HG03571 (cell line): ENCODE measurements at regions not wholly inside any gene's neighbourhood (a gene's known extent, or its start where the extent isn't known, plus 50 kb on each side); places are given as distances from the start of the nearest gene placed in this dataset.

Experiments used
- ATAC-seq: cut with Tn5 transposase; IDR thresholded peaks from one replicate; pipeline ENCODE4 v1.9.1; 2021; ENCODE audit not compliant: unreplicated experiment

DNA sequence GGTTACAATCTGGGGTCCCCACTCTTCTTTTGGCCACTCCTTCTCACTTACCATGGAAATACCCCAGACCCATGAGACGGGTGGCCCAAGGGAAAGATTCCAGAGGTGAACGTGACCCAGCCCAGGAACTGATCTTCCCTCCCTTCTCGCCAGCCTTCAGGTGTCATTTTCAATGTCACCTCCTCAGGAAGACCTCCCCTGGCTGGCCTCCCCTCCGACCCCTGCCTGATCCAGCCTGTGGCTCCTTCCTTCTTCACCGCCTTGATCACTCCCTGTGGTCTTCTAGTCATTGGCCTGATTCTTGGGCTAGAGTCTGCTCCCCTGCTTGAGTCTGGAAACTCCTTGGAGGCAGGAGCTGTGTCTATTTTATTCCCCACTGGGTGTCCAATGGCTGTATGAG, 146.1 kb downstream of the SMAD6 start:
- no peak for ATAC-seq

- ATAC-seq: no peak
Observed at GRCh38 chr15:66848686-66849392, 146.8 kb downstream of the SMAD6 start.

DNA sequence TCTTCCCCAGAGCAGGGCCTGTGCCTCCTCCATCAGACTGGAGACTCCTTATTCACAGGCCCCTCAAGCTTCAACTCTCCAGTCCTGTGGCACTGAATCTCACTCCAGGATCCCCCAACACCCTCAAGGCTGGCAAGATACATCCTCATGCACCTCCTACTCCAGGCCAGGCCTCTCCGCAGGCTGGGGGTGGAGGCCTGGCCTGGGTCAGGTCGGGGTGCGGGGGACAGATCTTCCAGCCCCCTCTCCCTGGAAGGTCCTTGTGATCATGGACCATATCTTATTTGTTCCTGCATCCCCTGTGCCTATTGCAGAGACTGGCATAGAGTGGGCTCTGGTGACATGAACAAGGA, 147.3 kb downstream of the SMAD6 start:
- no peak for ATAC-seq

DNA sequence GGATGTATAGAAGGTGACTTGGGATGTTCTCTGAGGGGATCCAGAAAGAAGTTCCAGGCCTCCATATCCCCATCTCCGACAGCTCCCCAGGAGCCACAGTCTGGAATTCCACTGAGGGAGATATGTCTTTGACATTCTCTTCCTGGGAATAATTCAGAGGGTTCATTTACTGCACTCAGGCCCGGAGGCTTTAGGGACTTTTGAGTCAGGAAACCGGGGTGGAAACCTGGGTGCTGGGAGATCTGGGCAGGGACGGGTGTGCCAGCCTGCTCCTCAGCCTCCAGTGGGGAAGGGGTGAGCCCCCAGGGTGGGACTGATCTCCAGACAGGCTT, 147.7 kb downstream of the SMAD6 start:
- no peak for ATAC-seq

DNA sequence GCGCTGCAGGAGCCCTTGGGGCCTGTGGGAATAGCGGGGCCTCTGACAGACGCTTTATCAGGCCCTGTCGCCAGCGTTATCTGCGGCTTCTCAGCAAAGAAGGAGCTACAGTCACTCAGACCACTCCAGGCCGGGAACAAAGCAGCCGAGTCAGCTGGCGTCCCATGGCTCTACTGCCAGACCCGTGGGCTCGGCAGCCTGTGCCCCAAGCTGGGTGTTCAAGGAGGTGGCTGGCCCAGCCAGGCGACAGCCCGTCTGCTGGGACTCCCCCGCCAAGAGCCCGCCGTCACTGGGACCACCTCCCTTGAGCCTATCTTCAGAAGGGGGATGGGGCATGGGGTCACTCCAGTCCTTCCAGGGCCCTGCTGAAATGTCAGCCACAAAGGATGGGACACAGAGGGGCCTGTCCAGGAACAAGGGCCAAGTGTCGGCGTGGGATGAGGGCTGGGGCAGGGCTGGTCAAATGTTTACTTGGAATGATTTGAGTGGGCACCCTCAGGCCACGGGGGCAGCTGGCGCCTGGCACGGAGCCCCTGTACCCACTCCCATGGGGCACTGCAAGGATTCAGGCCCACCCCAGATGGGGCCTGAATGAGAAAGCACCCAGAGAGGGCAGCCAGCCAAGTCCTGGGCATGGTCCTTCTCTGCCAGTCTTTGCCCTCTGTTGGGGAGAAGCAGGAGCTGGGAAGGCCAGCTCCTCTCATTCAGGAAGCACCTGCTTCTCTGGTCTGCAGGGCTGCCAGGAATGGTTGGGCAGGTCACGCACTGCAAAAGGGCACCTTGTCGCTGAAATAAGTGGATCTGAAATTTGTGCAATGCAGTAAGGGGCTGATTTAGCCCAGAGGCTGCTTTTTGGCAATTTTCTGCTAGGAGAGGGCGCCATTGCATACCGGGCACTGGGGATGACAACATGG, 148.3 kb downstream of the SMAD6 start:
- no peak for ATAC-seq

DNA sequence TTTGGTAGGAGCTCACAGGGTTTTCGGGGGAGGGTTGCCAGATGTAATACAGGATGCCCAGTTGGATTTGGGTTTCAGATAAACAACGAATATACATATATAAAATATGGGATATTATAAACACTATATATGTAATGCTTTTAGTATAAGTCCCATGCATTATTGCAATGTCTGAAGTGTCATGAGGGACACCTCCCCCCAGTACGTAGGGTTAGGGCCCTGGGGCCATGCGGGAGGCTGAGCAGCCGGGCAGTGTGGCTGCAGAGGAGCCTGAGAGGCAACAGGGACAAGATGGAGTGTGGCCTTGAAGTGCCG, 148.9 kb downstream of the SMAD6 start:
- ATAC-seq: no peak

GRCh38 chr15:66851311-66852063, 149.5 kb downstream of the SMAD6 start:
- ATAC-seq: no peak

DNA sequence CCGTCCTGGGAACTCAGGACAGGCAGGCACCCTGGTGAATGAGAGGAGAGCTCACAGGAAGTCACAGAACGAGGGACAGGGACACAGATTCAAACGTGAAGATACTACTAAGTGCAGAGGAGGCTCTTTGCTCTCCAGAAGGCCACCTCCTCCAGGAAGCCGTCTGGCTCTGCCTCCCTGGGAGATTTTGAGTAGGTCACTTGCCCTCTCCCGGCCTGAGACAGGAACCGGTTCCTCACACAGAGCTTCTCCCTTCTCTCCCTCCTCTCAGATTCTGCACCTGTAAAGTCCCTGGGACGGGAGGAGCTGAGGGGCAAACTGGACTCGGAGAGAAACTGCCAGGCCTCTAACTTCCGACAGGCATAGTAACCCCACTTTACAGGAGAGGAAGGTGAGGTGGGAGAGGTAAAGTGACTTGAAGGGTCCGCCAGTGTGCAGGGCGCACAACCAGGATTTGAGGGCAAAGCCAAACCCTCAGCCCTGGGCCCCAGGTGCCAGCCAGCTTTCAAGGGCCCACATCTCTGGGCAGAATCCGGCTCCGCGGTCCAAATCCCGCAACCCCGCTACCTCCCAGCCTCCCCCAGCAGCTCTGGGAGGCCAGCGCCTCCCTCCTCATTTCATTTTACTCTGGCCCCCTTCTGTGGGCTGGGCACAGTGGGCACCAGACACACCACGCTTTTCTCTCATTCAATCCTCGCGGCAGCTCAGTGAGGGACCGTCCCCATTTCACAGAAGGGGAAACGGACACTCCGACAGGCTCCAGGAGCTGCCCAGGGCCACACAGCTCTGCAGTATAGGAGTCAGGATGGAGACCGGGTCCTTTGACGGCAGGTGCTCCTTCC, 150.2 kb downstream of the SMAD6 start:
- no peak for ATAC-seq

GRCh38 chr15:66854012-66854965, 152.3 kb downstream of the SMAD6 start:
- no peak for ATAC-seq

DNA sequence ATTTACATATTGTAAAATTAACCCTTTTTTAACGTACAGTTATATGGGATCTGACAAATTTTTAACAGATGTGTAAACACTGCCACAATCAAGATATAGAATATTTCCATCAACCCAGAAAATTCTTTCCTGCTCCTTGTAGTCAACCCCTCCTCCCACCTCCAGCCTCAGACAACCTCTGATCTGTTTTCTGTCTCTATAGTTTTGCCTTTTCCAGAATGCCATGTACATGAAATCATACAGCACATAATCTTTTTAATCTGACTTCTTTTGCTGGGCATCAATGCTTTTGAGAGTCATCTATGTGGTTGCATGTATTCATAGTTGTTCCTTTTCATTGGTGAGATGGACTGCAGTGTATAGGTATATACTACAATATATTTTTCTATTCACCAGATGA, 153.0 kb downstream of the SMAD6 start:
- no peak for ATAC-seq

GRCh38 chr15:66857694-66858093, 155.7 kb downstream of the SMAD6 start:
- no peak for ATAC-seq

DNA sequence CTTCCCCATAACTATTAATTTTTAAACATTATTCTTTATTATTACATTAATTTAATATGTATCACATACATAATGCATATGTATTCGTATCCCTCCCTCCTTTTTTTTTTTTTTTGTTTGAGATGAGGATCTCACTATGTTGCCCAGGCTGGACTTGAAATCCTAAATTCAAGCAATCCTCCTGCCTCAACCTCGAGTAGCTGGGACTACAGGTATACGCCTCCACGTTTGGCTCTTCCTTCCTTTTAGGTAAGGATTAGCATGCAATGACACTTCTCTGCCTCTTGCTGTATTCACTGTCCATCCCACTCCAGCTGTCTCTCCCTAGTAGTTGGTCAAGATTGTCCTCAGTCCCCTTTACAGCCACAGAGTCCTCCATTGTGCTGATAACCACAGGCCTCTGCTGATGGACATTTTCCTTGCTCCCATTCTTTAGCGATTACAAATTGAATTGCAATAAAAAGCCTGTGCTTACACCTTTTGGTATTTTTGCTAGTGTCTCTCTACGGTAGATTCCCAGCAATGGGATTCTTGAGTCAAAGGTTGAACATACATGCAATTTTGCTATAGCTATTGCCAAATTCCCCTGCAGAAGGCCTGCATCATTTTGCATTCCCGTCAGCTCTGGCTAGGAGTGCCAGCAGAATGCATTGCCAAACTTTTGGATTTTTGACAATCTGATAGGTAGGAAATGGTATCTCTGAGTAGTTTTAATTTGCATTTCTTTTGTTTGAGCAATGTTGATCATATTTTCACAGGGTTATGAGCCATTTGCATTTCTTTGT, 156.6 kb downstream of the SMAD6 start:
- ATAC-seq: no peak

DNA sequence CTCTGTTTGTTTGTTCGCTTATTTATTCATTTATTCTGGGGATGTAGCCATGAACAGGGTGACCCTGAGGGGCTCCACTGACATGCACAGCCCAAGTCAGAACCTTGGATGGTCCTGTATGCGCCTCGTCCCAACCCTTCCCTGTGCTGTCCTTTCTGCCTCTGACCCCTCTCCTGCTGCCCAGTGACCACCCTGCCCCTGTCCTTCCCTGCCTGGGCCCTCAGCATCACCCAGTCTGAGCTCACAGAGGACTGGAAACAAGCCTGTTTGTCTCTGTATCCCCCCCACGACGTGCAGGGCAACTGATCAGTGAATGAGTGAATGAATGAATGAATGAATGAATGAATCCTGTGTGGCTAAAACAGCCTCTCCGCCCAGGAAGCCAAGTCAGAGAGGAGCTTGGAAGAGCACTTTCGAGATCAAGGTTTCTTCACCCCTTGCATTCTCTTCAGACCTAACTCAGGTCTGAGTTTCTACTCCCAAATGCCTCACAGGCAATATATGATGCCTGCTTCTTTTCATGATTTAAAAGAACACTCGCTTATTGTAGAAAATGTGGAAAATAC, 157.7 kb downstream of the SMAD6 start:
- no peak for ATAC-seq

GRCh38 chr15:66860844-66861243, 158.8 kb downstream of the SMAD6 start:
- ATAC-seq: no peak

DNA sequence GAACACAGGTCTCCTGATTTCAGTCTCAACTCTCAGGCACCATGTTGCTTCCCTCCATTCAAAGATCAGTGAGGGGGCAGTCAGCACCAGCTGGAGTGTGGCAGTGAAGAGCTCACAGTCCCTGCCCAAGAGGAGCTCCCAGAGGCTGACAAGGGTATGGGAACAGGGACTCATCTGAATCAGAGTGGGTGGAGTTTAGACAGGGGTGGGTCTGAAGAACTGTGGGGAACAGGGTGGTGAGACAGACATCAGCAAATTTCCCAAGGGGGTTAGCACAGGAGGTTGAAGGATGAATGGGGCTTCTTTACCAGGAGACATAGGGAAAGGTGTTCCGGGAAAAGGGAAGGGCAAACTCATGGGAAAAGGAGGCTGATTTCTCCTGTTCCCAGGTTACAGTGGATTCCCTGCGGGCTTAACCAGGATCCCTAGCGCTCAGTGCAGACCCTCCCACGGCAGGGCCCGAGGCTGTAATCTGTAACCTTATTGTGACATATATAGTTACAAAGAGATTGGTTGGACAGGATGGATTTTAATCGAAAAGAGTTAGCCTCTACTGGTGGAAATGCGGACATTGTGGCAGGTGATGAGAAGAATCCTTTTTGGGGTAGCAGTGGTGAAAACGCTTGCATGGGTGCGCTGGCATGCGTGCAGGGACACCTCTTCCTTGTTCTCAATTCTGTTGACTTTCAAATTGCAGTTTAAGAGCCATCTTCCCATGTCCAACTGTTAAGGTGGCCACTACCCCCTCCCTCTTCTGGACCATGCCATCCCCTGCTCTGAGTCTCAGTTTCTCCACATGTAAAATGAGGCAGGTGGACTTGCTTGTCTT, 160.3 kb downstream of the SMAD6 start:
- no peak for ATAC-seq

- no peak for ATAC-seq
Observed at GRCh38 chr15:66862940-66863335, 160.9 kb downstream of the SMAD6 start.

- no peak for ATAC-seq
Observed at GRCh38 chr15:66863390-66864085, 161.5 kb downstream of the SMAD6 start.
